K562 (cell line): ENCODE measurements at regions not wholly inside any gene's neighbourhood (a gene's known extent, or its start where the extent isn't known, plus 50 kb on each side); places are given as distances from the start of the nearest gene placed in this dataset.

ENCODE experiments used
- ATAC-seq: fragments of 200-7000 bp; cut with Tn5 transposase; 3 replicates; pipeline ENCODE4 v1.9.1; 2020; ENCODE audit warnings: moderate library complexity
- BruUV-seq: library from RNA; stranded (reverse); fragments of 400-500 nt; replicated peaks from 2 replicates; lab custom pipeline; 2021; lab: Mats Ljungman, UMichigan
- CTCF ChIA-PET: fragments of 300-600 bp; formaldehyde crosslinking; extraction: SDS; loops from one replicate; lab custom pipeline; 2021; ENCODE audit warnings: low intra/inter-chr PET ratio; lab: Yijun Ruan, JAX
- POLR2A ChIA-PET: fragments of 300-600, 350-650 bp; sonication (Branson Sonifier 250); formaldehyde crosslinking; extraction: SDS; loops from one replicate; lab custom pipeline; 2021; ENCODE audit warnings: antibody characterized with exemption, inconsistent platforms; lab: Yijun Ruan, JAX
- DNase-seq, 4 experiments: peaks; one replicate each; pipeline versions ENCODE4 v3.0.0 to v3.0.0-alpha.2; 2011 to 2018; ENCODE audit warnings: low spot score in 3 of 4, mixed read lengths in 3 of 4; ENCODE audit errors: extremely low read depth in 1 of 4
- FAIRE-seq: peaks from 2 replicates; lab custom pipeline; 2011; peaks lifted over from hg19 to GRCh38; lab: Jason Lieb, UNC
- H2AFZ ChIP-seq: 2 replicates; pipeline ENCODE4 v1.6.0; 2011; ENCODE audit warnings: low read depth, low read length, control low read depth, inconsistent platforms
- H3K27ac ChIP-seq: fragments of 200-600 bp; 3 replicates; pipeline ENCODE4 v1.8.0; 2011; ENCODE audit warnings: low read depth, mild to moderate bottlenecking, control low read depth, inconsistent platforms, low read length, moderate library complexity, mixed read lengths; ENCODE audit errors: extremely low read depth
- H3K27me3 ChIP-seq, 2 experiments: fragments of 300-600 bp in 1 of 2; 2 replicates in 1 of 2; 3 replicates in 1 of 2; pipeline versions ENCODE4 v1.6.0 to v1.8.0; 2011; ENCODE audit warnings: inconsistent platforms in 2 of 2, low read length in 2 of 2, mild to moderate bottlenecking in 1 of 2, mixed read lengths in 1 of 2, moderate library complexity in 1 of 2; ENCODE audit not compliant: control insufficient read depth in 2 of 2, insufficient read depth in 2 of 2
- H3K36me3 ChIP-seq: fragments of 300-600 bp; 3 replicates; pipeline ENCODE4 v1.8.0; 2011; ENCODE audit warnings: mild to moderate bottlenecking, low read length, inconsistent platforms; ENCODE audit not compliant: control insufficient read depth, insufficient read depth
- H3K4me1 ChIP-seq, 2 experiments: fragments of 200-600 bp in 1 of 2; replicated peaks in 1 of 2; 2 replicates in 1 of 2; 3 replicates in 1 of 2; pipeline versions ENCODE4 v1.5.1 to v1.8.0; 2011; ENCODE audit warnings: inconsistent platforms in 2 of 2, low read length in 2 of 2, mild to moderate bottlenecking in 1 of 2, mixed read lengths in 1 of 2, moderate library complexity in 1 of 2; ENCODE audit not compliant: control insufficient read depth in 2 of 2, insufficient read depth in 2 of 2
- H3K4me2 ChIP-seq: 2 replicates; pipeline ENCODE4 v1.6.1; 2011; ENCODE audit warnings: low read length, control low read depth, inconsistent platforms, mixed read lengths; ENCODE audit not compliant: insufficient read depth
- H3K4me3 ChIP-seq: fragments of 200-600 bp; sonication (generic), shearing (Covaris generic); 2 replicates; pipeline ENCODE4 v1.5.1; 2016; ENCODE audit warnings: control low read depth, inconsistent platforms
- H3K79me2 ChIP-seq: fragments of 200-600 bp; 3 replicates; pipeline ENCODE4 v1.8.0; 2011; ENCODE audit warnings: low read length, inconsistent platforms; ENCODE audit not compliant: control insufficient read depth, insufficient read depth
- H3K9ac ChIP-seq, 2 experiments: 2 replicates each; pipeline versions ENCODE4 v1.6.0 to v1.6.1; 2011; ENCODE audit warnings: low read depth in 2 of 2, low read length in 2 of 2, control low read depth in 1 of 2, inconsistent platforms in 1 of 2, mild to moderate bottlenecking in 1 of 2, mixed read lengths in 1 of 2; ENCODE audit not compliant: insufficient read depth in 1 of 2
- H3K9me1 ChIP-seq: one replicate; pipeline ENCODE4 v1.6.0; 2011; ENCODE audit warnings: inconsistent platforms, mild to moderate bottlenecking, low read length, moderate library complexity; ENCODE audit not compliant: control insufficient read depth, insufficient read depth
- H3K9me3 ChIP-seq: replicated peaks from 2 replicates; pipeline ENCODE4 v1.5.1; 2011; ENCODE audit warnings: low read depth, low read length, inconsistent platforms; ENCODE audit not compliant: control insufficient read depth, insufficient read depth
- H4K20me1 ChIP-seq: replicated peaks from 2 replicates; pipeline ENCODE4 v1.6.1; 2011; ENCODE audit warnings: low read length, inconsistent platforms, mixed read lengths; ENCODE audit not compliant: control insufficient read depth, insufficient read depth
- DPF2 ChIP-seq: fragments of 450-650 bp; IDR thresholded peaks from 2 replicates; pipeline ENCODE4 v1.6.1; 2016
- EWSR1 ChIP-seq: fragments of 450-650 bp; IDR thresholded peaks from 2 replicates; pipeline ENCODE4 v1.6.1; 2018; ENCODE audit warnings: borderline replicate concordance, mild to moderate bottlenecking, low read depth, moderate library complexity; ENCODE audit not compliant: partially characterized antibody
- FOSL1 ChIP-seq: fragments of 200-800 bp; sonication (Bioruptor generic); conservative IDR thresholded peaks from 2 replicates; pipeline ENCODE4 v1.6.1; 2016; ENCODE audit warnings: missing genetic modification characterization, missing compliant biosample characterization
- FOXJ3 ChIP-seq: sonication (generic); formaldehyde crosslinking; IDR thresholded peaks from 2 replicates; pipeline ENCODE4 v1.4.0; 2020; ENCODE audit warnings: mild to moderate bottlenecking, missing genetic modification reagents
- FOXP1 ChIP-seq: sonication (generic); formaldehyde crosslinking; IDR thresholded peaks from 2 replicates; pipeline ENCODE4 v1.8.0; 2022; ENCODE audit warnings: mild to moderate bottlenecking, missing genetic modification reagents
- HNRNPLL ChIP-seq: fragments of 200-400 bp; formaldehyde crosslinking; IDR thresholded peaks from 2 replicates; pipeline ENCODE4 v1.6.1; 2017; ENCODE audit warnings: low read length, low read depth, mild to moderate bottlenecking; ENCODE audit not compliant: poor library complexity, severe bottlenecking
- KLF10 ChIP-seq: fragments of 250-450 bp; sonication (Bioruptor Pico); IDR thresholded peaks from 2 replicates; pipeline ENCODE4 v1.6.1; 2021; ENCODE audit warnings: matching md5 sums
- MEIS2 ChIP-seq: fragments of 450-650 bp; IDR thresholded peaks from 2 replicates; pipeline ENCODE4 v1.6.1; 2014; ENCODE audit warnings: mild to moderate bottlenecking; ENCODE audit not compliant: partially characterized antibody
- PHF20 ChIP-seq: fragments of 450-650 bp; IDR thresholded peaks from 2 replicates; pipeline ENCODE4 v1.6.1; 2018; ENCODE audit not compliant: partially characterized antibody
- SAFB ChIP-seq: fragments of 200-400 bp; formaldehyde crosslinking; IDR thresholded peaks from 2 replicates; pipeline ENCODE4 v1.6.1; 2017; ENCODE audit warnings: low read depth, low read length, borderline replicate concordance
- SIX5 ChIP-seq, 2 experiments: IDR thresholded peaks; 2 replicates each; pipeline ENCODE4 v1.6.1; 2011; ENCODE audit warnings: low read length in 2 of 2, borderline replicate concordance in 1 of 2, low read depth in 1 of 2, mild to moderate bottlenecking in 1 of 2, moderate library complexity in 1 of 2; ENCODE audit not compliant: insufficient read depth in 1 of 2
- XRCC4 ChIP-seq: IDR thresholded peaks from one replicate; pipeline ENCODE4 v1.6.1; 2011; ENCODE audit not compliant: insufficient read depth, insufficient read length; ENCODE audit errors: extremely low read depth
- ZBTB40 ChIP-seq, 2 experiments: fragments of 450-650 bp in 1 of 2; sonication (generic) in 1 of 2; formaldehyde crosslinking in 1 of 2; IDR thresholded peaks; 2 replicates each; pipeline versions ENCODE4 v1.7.1 to v1.9.0; 2016 to 2022; ENCODE audit warnings: inconsistent platforms in 1 of 2, mild to moderate bottlenecking in 1 of 2, missing genetic modification reagents in 1 of 2
- ZNF23 ChIP-seq: fragments of 250-450 bp; sonication (Bioruptor Pico); IDR thresholded peaks from 2 replicates; pipeline ENCODE4 v1.4.0; 2020; ENCODE audit warnings: mild to moderate bottlenecking
- ZNF316 ChIP-seq: fragments of 450-650 bp; IDR thresholded peaks from 2 replicates; pipeline ENCODE4 v1.6.1; 2016
- WGBS: fragments of 100-300 bp; shearing (Covaris generic); methylation state at CpG from one replicate; pipeline ENCODE4 v1.1.6; 2016; ENCODE audit warnings: low coverage, mixed read lengths; ENCODE audit not compliant: insufficient coverage; ENCODE audit errors: missing lambda C conversion rate; 5-methylcytosine and 5-hydroxymethylcytosine counted together
- in situ Hi-C: fragments of 300-500 bp; cut with MboI; formaldehyde crosslinking; loops from 4 replicates; pipeline ENCODE4 v1.15.0; 2018; ENCODE audit warnings: inconsistent platforms, mixed read lengths
- intact Hi-C: fragments of 100-400 bp; cut with micrococcal nuclease; formaldehyde crosslinking; loops from 2 replicates; pipeline ENCODE4 v1.14.2; 2022

GRCh38 chr1:43058056-43058455 is 99.4 kb upstream of the SLC2A1 start:
- in situ Hi-C loops: no loop called here
- ChIA-PET POLR2A (interaction anchor here (0.6 to 1.6 kb wide), 6 partner anchors 8 to 376 kb away, joined by 3 to 9 read pairs (median 3); partner anchors contain the start of gene YBX1), CTCF (no interaction called here)
- Histone ChIP-seq H4K20me1 (no peaks in the 10 kb centered on the region), H3K79me2 (no peaks in the 10 kb centered on the region), H3K27ac (no peak overlapping the region), H3K9me3 (no peaks in the 10 kb centered on the region), H3K4me2 (no peak overlapping the region), H3K9ac (peak overlapping the region in 1 of 2 experiments; percentile 11; a peak in 1 of 4 replicates), H3K9me1 (peaks cover 4% of the 10 kb centered on the region), H3K36me3 (no peaks in the 10 kb centered on the region), H3K27me3 (peaks cover 0 to 11% of the 10 kb centered on the region in 2 experiments; a peak in 1 of 5 replicates), H2AFZ (peak overlapping the region; percentile 28), H3K4me1 (peaks cover 11 to 30% of the 10 kb centered on the region in 2 experiments; a peak in 4 of 5 replicates), H3K4me3 (no peak overlapping the region)
- BruUV-seq: no TSS peak
- intact Hi-C loops: no loop called here
- 33% methylated on average over 11 of the region's 11 CpGs for WGBS
- FAIRE-seq (no peak), DNase-seq (no peak), ATAC-seq (no peak)
- TF ChIP-seq PHF20 (no peak), KLF10 (CRISPR knock-in tag) (no peak), EWSR1 (no peak), XRCC4 (no peak), DPF2 (no peak), FOSL1 (no peak), MEIS2 (no peak), SAFB (no peak), ZNF23 (CRISPR knock-in tag) (no peak), FOXP1 (CRISPR knock-in tag) (no peak), ZNF316 (no peak), ZBTB40 (IDR thresholded peaks at IDR 0.05) (no peak), ZBTB40 (CRISPR knock-in tag; IDR thresholded peaks at IDR 0.05) (no peak), HNRNPLL (no peak), FOXJ3 (CRISPR knock-in tag) (no peak), SIX5 (IDR thresholded peaks at IDR 0.05; ENCODE audit: borderline replicate concordance in 1 of 2, insufficient read depth in 1 of 2, low read depth in 1 of 2, low read length in 2 of 2) (no peak)
